ENCODE measurements at regions not wholly inside any gene's neighbourhood (a gene's known extent, or its start where the extent isn't known, plus 50 kb on each side); places are given as distances from the start of the nearest gene placed in this dataset.

- TF ChIP-seq POLR2A (IDR thresholded peaks at IDR 0.05; ENCODE audit: low read depth, low read length), result no peak
- TF ChIP-seq EZH2 (IDR thresholded peaks at IDR 0.05; ENCODE audit: borderline replicate concordance, low read depth, low read length, severe bottlenecking), result no peak
These were observed 847.0 kb downstream of the SORCS1 start for GRCh38 chr10:106317554-106317953.

Data from endothelial cell of umbilical vein (primary cell).